ENCODE measurements at regions not wholly inside any gene's neighbourhood (a gene's known extent, or its start where the extent isn't known, plus 50 kb on each side); places are given as distances from the start of the nearest gene placed in this dataset.

DNA sequence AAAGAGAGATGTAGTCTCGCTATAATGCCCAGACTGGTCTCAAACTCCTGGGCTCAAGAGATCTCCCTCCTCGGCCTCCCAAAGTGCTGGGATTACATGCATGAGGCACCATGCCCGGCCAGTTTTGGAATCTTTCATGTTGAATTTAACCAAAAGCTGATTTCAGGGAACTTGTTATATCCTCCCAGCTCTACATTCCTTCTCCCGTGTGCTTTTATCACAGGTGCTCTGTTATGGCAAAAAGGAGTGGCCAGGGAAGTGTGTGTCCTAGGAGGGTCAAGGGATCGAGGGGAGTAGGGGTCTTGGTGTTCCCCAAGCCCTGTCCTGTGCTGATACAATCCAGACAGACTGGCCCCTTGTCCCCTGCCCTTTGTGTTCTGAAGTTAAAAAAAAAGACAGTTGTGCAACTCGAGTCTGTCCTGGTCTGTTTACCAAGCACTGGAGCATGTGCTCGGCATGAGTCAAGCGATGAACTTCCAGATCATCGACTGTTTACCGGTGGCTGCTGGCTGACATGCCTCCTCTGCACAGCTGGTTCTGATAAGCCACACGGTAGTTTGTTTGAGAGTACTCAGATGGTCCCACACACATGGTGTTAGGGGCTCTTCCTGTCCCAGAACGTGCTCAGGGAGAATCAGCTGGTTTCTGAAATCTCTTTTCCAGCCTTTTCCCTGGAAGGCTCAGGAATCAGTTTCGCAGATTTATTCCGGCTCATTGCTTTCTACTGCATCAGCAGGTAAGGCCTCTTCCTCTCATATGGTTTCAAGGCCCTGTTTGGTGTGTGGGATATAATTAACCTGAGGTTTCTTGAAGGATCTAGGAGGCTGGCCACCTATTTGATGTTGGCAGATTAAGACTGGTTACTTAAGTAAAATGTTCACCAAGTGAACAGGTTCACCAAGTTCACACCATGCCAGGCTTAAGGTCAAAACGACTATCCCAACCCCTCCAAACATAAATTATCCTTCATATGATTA is 52.6 kb upstream of the NAA20 start (continued):
- TF ChIP-seq, protein P1, sequence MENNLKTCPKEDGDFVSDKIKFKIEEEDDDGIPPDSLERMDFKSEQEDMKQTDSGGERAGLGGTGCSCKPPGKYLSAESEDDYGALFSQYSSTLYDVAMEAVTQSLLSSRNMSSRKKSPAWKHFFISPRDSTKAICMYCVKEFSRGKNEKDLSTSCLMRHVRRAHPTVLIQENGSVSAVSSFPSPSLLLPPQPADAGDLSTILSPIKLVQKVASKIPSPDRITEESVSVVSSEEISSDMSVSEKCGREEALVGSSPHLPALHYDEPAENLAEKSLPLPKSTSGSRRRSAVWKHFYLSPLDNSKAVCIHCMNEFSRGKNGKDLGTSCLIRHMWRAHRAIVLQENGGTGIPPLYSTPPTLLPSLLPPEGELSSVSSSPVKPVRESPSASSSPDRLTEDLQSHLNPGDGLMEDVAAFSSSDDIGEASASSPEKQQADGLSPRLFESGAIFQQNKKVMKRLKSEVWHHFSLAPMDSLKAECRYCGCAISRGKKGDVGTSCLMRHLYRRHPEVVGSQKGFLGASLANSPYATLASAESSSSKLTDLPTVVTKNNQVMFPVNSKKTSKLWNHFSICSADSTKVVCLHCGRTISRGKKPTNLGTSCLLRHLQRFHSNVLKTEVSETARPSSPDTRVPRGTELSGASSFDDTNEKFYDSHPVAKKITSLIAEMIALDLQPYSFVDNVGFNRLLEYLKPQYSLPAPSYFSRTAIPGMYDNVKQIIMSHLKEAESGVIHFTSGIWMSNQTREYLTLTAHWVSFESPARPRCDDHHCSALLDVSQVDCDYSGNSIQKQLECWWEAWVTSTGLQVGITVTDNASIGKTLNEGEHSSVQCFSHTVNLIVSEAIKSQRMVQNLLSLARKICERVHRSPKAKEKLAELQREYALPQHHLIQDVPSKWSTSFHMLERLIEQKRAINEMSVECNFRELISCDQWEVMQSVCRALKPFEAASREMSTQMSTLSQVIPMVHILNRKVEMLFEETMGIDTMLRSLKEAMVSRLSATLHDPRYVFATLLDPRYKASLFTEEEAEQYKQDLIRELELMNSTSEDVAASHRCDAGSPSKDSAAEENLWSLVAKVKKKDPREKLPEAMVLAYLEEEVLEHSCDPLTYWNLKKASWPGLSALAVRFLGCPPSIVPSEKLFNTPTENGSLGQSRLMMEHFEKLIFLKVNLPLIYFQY (CRISPR knock-in tag; IDR thresholded peaks at IDR 0.05; ENCODE audit: borderline replicate concordance) = peak; percentile 99
- TF ChIP-seq, protein P2, sequence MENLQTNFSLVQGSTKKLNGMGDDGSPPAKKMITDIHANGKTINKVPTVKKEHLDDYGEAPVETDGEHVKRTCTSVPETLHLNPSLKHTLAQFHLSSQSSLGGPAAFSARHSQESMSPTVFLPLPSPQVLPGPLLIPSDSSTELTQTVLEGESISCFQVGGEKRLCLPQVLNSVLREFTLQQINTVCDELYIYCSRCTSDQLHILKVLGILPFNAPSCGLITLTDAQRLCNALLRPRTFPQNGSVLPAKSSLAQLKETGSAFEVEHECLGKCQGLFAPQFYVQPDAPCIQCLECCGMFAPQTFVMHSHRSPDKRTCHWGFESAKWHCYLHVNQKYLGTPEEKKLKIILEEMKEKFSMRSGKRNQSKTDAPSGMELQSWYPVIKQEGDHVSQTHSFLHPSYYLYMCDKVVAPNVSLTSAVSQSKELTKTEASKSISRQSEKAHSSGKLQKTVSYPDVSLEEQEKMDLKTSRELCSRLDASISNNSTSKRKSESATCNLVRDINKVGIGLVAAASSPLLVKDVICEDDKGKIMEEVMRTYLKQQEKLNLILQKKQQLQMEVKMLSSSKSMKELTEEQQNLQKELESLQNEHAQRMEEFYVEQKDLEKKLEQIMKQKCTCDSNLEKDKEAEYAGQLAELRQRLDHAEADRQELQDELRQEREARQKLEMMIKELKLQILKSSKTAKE (CRISPR knock-in tag; IDR thresholded peaks at IDR 0.05; ENCODE audit: borderline replicate concordance) = peak; percentile 100
- TF ChIP-seq SMYD3 (CRISPR knock-in tag; IDR thresholded peaks at IDR 0.05) = peak; percentile 100
- peak; percentile 100; the same call in 1 of the 2 replicates for TF ChIP-seq ZNF569 (CRISPR knock-in tag; IDR thresholded peaks at IDR 0.05; ENCODE audit: borderline replicate concordance)
- peak; percentile 63 for TF ChIP-seq RFX3 (CRISPR knock-in tag; IDR thresholded peaks at IDR 0.05)
- peak; percentile 99 for TF ChIP-seq MYNN (CRISPR knock-in tag; IDR thresholded peaks at IDR 0.05; ENCODE audit: low read depth)
- TF ChIP-seq JUN (CRISPR knock-in tag; IDR thresholded peaks at IDR 0.05) = peak; percentile 99
- TF ChIP-seq, protein P3, sequence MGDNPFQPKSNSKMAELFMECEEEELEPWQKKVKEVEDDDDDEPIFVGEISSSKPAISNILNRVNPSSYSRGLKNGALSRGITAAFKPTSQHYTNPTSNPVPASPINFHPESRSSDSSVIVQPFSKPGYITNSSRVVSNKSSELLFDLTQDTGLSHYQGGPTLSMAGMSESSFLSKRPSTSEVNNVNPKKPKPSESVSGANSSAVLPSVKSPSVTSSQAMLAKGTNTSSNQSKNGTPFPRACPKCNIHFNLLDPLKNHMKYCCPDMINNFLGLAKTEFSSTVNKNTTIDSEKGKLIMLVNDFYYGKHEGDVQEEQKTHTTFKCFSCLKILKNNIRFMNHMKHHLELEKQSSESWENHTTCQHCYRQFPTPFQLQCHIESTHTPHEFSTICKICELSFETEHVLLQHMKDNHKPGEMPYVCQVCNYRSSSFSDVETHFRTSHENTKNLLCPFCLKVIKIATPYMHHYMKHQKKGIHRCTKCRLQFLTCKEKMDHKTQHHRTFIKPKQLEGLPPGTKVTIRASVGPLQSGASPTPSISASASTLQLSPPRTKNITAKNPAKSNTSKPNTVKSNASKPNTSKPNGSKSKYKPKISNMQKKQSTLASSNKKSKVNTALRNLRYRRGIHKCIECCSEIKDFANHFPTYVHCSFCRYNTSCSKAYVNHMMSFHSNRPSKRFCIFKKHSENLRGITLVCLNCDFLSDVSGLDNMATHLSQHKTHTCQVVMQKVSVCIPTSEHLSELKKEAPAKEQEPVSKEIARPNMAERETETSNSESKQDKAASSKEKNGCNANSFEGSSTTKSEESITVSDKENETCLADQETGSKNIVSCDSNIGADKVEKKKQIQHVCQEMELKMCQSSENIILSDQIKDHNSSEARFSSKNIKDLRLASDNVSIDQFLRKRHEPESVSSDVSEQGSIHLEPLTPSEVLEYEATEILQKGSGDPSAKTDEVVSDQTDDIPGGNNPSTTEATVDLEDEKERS (CRISPR knock-in tag; IDR thresholded peaks at IDR 0.05) = peak; percentile 100
- TF ChIP-seq ZFAT (CRISPR knock-in tag; conservative IDR thresholded peaks at IDR 0.05) = peak; percentile 86
- no peak for TF ChIP-seq TCF12 (IDR thresholded peaks at IDR 0.05)
- TF ChIP-seq TCF12 (CRISPR knock-in tag; IDR thresholded peaks at IDR 0.05) = peak; percentile 99
- TF ChIP-seq KDM3A (CRISPR knock-in tag; IDR thresholded peaks at IDR 0.05; ENCODE audit: low read depth) = peak; percentile 99
- peak; percentile 97; the same call in 1 of the 2 replicates for TF ChIP-seq ZNF367 (CRISPR knock-in tag; IDR thresholded peaks at IDR 0.05; ENCODE audit: borderline replicate concordance)
- TF ChIP-seq, protein P4, sequence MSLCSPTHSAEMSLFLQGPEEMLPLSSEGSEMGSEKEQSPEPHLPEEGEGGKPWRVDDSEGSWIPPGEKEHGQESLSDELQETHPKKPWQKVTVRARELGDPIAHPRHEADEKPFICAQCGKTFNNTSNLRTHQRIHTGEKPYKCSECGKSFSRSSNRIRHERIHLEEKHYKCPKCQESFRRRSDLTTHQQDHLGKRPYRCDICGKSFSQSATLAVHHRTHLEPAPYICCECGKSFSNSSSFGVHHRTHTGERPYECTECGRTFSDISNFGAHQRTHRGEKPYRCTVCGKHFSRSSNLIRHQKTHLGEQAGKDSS (CRISPR knock-in tag; IDR thresholded peaks at IDR 0.05; ENCODE audit: borderline replicate concordance, low read depth) = peak; percentile 100
- TF ChIP-seq DR1 (CRISPR knock-in tag; IDR thresholded peaks at IDR 0.05) = no peak; the same call in 1 of the 2 replicates
- TF ChIP-seq ZNF160 (CRISPR knock-in tag; IDR thresholded peaks at IDR 0.05) = peak; percentile 99
- TF ChIP-seq, protein P5, sequence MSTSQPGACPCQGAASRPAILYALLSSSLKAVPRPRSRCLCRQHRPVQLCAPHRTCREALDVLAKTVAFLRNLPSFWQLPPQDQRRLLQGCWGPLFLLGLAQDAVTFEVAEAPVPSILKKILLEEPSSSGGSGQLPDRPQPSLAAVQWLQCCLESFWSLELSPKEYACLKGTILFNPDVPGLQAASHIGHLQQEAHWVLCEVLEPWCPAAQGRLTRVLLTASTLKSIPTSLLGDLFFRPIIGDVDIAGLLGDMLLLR (CRISPR knock-in tag; IDR thresholded peaks at IDR 0.05) = peak; percentile 99
- TF ChIP-seq KDM4B (CRISPR knock-in tag; IDR thresholded peaks at IDR 0.05) = peak; percentile 100

Data from HepG2 (cell line).